Stimulated activated CD8-positive, alpha-beta memory T cell treated with anti-CD3 and anti-CD28 coated beads, Interleukin-15, amount 100 ng/mL, for 24 hours (primary cell): ENCODE measurements at regions not wholly inside any gene's neighbourhood (a gene's known extent, or its start where the extent isn't known, plus 50 kb on each side); places are given as distances from the start of the nearest gene placed in this dataset.

Experiments
- DNase-seq: peaks from one replicate; pipeline ENCODE4 v3.0.0-alpha.2; 2020; ENCODE audit warnings: low read depth

DNA sequence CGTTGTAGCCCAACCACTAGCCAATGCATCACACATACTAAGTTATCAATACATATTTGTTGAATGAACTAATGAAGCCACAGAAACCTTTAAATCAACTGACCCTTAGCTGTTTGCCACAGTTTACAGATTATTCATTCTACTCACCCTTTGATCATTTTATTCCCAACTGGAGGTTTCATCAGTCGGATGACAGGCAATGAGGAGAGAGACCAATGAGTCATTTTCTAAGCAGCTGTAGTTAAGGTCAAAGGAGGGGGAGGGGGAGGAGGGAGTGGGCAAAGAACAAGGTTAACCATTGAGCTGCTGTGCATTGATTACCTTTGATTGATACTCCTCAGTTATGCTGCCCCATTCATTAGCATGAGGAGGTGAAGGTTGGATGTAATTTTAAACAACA lies 469.5 kb downstream of the VRK1 start:
- no peak for DNase-seq

GRCh38 chr14:97267509-97267908 lies 470.3 kb downstream of the VRK1 start:
- no peak for DNase-seq

DNA sequence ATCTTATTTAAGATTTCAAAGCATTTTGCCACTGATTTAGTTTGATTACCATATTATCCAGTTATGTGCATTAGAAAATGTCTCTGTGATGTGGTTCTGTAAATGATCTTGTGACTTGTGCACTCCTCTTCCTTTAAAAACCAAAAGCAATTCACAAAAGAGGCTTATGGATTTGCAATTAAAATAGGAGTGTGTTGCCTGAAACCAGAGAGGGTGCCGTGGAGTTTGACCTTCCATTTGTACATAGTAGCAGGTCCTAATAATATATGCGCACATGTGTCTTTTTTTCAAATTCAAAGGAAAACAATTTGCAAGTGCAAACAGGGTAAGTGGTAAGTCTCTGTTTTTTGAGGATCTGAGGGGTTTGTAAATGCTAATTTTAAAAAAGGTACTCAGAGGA lies 470.9 kb downstream of the VRK1 start:
- DNase-seq, result no peak

DNA sequence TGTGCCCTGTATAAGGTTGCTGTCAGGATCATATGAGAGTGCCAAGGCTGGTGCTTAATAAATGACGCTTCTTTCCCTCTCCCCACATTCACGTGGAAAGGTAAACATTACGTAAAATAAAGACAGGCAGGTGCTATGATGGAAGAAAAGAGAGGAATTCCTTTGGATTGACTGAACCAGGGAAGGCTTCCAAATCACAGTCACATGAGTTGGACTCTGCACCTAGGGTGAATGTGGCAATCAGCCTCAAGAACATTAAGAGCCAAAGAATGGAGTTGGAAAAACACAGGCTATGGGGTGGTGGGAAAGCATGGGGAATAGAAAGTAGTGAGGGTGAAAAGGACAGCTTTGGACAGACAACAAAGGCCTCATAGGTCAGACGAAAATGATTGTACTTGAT lies 473.1 kb downstream of the VRK1 start:
- no peak for DNase-seq

DNA sequence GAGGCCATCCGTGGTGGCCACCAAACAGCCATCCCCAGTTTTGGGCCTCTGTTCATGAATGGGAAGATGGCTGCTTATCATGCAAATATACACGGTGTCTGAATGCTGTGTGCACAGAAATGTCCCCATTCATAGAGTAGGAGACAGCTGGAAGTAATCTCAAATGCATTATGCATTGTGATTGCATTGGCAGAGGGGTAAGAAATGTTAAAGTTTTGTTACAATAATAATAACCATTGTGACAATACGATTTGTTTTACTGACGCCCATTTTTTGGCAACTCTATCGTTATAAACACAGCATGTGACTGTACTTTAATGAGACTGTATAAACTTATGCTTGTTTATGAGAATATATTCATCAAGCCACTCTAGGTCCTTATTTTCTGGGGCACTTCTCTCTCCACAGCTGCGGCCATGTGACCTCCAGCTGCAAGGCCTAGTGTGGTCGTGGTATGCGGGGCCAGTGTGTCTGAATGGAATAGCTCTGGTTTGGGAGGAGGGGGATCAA lies 474.3 kb downstream of the VRK1 start:
- DNase-seq, result no peak

GRCh38 chr14:97273540-97273939 lies 476.4 kb downstream of the VRK1 start:
- DNase-seq, result no peak

DNA sequence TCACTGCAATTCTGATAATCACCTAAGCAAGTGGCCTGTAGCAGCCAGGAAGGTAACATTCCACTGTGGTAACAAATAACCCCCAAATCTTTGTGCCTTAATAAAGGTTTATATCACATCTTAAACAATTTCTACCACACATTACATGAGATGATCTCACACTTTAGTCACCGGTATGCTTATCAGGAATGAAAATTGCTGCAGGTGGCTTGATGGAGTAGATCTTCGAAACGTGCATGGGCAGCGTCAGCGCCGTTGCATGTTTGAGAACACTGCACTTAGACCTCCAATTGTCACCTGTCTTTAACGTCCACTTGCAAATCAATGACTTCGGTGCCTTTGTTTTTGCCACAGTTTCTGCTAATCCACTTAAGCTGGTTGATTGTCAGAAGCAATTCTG lies 477.4 kb downstream of the VRK1 start:
- DNase-seq, result no peak

GRCh38 chr14:97275276-97275675 lies 478.1 kb downstream of the VRK1 start:
- DNase-seq, result no peak

DNA sequence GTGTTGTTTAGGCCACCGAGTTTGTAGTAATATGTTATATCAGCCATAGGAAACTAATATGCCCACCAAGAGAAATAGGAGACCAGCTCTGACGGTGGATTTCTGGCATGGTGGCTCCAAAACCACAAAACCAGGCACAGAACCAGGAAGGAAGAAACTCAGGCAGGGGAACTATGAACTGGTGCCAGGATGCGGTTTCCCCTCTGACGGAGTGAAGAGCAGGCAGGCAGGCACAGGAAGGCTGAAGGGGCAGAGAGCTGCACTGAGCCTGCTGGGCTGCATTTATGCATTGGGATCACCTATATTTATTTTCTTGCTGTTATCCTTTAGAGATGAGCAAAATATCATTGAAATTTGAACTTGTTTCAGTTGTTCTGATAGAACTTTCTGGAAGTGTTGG lies 479.4 kb downstream of the VRK1 start:
- no peak for DNase-seq

GRCh38 chr14:97277711-97278110 lies 480.5 kb downstream of the VRK1 start:
- DNase-seq, result no peak

DNA sequence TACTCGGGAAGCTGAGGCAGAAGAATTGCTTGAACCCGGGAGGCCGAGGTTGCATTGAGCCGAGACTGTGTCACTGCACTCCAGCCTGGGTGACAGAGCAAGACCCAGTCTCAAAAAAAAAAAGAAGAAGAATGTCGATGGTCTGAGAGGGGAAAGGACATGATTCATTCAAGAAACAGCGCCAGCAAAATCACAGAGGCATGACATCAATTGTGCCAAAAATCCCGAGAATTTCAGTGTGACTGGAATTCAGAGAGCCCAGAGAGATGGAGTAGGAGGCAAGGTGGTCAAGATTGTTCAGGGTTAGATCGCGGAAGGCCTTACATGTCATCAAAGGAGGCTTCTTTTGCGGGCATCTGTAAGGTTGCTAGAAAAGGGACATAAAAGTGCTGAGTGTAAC lies 483.3 kb downstream of the VRK1 start:
- DNase-seq, result no peak

DNA sequence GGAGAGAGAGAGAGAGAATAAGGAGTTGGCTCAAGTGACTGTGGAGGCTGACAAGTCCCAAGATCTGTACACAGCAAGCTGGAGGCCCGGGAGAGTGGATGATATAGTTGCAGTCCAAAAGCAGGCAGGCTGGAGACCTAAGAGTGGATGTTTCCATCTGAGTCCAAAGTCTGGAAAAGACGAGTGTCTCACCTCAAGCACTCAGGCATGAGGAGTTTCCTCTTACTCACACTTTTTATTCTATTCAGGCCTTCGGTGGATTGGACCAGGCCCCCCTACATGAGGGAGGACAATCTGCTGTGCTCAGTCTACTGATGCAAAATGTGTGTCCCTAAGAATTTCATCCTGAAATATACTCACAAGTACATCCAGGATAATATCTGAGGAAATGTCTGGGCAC lies 484.6 kb downstream of the VRK1 start:
- DNase-seq, result no peak

DNA sequence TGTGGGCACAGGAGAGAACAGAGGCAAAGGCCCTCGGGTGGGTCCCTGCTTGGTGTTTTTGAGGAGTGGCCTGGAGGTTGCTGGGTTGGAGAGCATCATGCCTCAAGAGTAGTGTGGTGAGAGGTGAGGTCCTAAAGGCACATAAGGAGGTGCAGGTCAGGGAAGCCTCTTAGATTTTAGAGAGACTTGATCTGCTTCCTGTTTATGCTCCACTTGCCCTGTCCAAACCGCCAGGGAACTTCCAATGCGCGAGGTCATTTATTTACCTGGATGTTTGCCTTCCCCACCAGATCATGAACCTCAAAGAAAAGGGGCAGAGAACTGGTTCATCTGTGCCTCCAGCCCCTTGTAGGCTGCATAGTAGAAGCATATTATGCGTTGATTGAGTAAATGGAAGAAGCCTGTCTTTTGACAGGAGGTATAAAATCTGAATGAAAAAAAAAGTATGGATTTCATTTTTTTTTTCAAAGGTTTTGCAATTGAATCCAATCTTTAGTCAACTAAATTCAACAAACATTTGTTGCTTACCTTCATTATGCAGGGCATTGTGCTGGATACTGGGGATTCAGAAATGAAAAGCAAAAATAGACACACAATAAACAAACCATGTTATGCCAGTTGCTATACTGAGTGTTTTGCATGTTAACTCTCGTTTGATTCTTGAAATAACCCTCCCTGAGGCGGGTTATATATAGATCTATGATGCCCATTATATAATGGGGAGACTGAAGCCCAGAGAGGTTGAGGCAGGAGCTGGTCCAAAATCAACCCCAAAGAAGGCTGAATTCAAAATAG lies 485.2 kb downstream of the VRK1 start:
- DNase-seq, result no peak

DNA sequence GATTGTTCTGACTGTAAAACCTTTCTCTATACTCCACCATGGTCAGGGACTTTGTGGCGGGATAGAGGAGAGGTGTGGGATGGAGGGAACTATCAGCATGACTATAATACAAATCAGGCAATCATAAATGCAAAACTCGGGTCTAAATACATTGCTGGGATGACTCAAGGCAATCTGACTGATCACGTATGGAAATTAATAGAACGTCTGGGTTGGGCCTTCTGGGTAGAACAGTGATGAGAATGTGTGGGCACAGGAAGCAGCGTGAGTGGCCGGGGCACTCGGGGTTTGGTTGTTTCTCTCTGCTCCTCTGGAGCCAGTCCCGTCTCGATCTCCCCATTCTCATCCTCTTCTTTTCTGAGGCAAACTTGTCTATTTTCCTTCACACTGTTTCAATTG lies 485.8 kb downstream of the VRK1 start:
- DNase-seq, result no peak

- no peak for DNase-seq
Measured at GRCh38 chr14:97283426-97283825, 486.2 kb downstream of the VRK1 start.

DNA sequence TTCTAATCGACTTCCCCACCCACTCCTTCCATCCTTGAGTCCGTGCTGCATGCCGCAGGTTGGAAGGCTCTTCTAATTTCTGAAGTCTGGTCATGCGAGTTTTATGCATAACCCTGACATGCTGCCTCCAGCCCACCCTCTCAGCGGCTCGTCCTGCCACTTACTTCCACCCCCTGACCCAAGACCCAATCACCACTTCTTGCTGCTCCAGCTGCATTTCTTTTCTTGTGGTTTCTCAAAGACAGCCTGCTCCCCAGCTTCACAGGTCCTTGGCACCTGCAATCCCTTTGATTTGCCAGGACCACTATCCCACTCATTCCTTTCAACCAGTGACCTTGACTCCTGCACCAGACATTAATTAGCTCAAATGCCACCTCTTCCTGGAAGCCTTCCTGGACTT lies 486.7 kb downstream of the VRK1 start:
- no peak for DNase-seq

GRCh38 chr14:97287956-97288355 lies 490.8 kb downstream of the VRK1 start:
- no peak for DNase-seq

DNA sequence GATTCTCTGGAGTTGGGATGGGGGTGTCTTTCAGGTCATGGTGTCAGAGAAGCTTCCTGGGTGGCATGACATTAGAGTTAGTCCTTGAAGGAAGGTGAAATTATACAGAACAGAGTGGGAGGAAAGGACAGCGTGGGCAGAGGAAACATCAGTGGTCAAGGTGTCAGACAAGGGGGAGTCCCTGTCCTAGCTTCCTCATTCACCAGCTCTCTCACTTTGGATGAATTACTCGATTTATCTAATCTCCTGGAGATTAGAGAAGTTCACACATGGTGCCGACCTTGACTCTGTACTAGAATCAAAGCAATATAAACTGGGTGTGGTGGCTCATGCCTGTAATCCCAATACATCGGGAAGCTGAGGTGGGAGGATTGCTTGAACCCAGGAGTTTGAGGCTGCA lies 492.9 kb downstream of the VRK1 start:
- DNase-seq, result no peak

DNA sequence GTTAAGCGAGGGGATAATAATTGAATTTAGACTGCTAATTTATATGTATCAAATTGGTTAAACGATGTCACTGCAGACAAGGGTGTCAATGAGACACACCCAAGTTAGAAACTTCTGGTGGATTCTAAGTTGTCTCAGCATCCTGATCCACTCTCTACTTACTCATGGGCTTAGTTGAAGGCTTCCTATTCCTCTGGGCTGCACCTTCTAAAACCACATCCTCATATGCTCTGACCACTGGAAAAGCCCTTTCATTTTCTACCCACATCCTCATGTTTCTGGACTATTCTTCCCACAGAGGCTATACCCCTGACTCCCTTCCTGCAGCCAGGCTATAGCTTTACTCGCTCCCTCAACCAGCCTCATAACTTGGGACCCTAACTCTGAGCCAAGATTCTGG lies 493.8 kb downstream of the VRK1 start:
- DNase-seq, result no peak

GRCh38 chr14:97293659-97294058 lies 496.5 kb downstream of the VRK1 start:
- DNase-seq, result no peak

GRCh38 chr14:97295108-97295710 lies 498.0 kb downstream of the VRK1 start:
- DNase-seq, result no peak

- DNase-seq, result no peak
Measured at GRCh38 chr14:97296176-97296575, 499.0 kb downstream of the VRK1 start.

DNA sequence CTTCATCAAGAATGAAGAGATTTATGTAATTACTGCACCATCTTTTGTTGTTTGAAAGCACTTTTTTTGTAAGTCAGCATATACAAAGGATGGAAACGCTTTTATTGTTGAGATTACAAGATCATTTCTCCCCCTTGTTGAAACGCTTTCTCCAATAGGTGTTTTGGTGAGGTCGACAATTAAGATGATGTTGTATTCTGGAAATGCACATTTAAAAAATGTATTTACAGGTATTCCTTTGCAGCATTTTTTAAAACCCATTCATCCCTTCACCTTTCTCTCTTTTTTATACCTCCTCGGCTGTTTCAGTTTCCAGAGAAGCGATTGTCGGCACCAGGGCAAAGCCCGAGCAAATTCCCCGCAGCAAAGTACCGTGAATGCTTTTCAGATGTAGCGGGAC lies 499.9 kb downstream of the VRK1 start:
- DNase-seq, result no peak

DNA sequence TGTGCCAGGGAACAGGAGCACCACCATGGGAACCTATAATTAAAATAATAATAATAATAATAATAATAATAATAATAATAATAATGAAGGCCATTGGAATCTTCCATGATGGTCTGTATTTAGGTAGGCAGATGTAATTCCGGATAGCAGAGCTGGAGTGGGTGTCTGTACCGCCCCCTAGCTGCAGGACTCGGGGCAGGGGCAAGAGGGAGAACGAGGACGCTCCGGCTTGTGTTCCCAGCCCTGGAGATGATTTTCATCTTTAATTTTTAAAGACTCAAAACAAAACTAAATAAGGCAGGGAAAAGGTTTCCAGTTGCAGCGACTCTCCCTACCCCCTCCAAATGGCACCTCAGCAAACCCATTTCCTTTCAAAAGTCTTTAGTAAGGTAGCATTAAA lies 501.1 kb downstream of the VRK1 start:
- DNase-seq, result no peak
